ENCODE measurements at regions not wholly inside any gene's neighbourhood (a gene's known extent, or its start where the extent isn't known, plus 50 kb on each side); places are given as distances from the start of the nearest gene placed in this dataset.

- CTCF ChIA-PET: no interaction called here
- no peak for DNase-seq (ENCODE audit: low read depth, low spot score)
Measured at GRCh38 chr5:98999631-99000030, 70.8 kb upstream of the CHD1 start.

DNA sequence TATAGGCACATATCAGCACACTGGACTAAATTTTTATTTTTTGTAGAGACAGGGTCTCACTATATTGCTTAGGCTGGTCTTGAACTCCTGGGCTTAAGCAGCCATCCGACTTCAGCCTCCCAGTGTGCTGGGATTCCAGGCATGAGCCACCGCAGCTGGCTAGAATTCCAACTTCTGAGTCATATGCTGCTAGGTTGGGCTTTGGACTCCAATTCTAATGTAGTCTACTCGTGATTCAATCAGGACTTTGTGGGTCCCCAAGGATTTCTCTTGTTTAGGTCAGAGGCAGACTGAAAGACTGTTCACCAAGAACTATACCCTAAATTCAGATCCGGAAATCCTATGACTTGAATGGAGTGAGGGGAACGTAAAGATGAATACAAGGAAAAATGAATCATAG lies 68.2 kb upstream of the CHD1 start:
- no peak overlapping the region for H3K4me3 ChIP-seq (replicated peaks in 1 of 2; ENCODE audit: low read depth in 1 of 2, low read length in 2 of 2)
- no peaks in the 10 kb centered on the region for H3K9me2 ChIP-seq (ENCODE audit: insufficient read depth)
- no peak overlapping the region for H2AFZ ChIP-seq (ENCODE audit: low read depth, low read length, poor library complexity, severe bottlenecking)
- no TSS peak for BruUV-seq (replicated peaks)
- no peaks in the 10 kb centered on the region for H4K20me1 ChIP-seq (ENCODE audit: insufficient read depth)
- no peaks in the 10 kb centered on the region for H3K27me3 ChIP-seq (ENCODE audit: insufficient read depth, low read length)
- no peak overlapping the region for H3K9ac ChIP-seq (ENCODE audit: low read length)
- ChIA-PET RAD21 (ENCODE audit: low non-redundant PET in 1 of 2, low total read pairs in 2 of 2, uncharacterized antibody in 2 of 2, unreplicated experiment in 2 of 2) (no interaction called here), POLR2A (no interaction called here), CTCF (no interaction called here)
- no peak for ATAC-seq
- no peaks in the 10 kb centered on the region for H3K79me2 ChIP-seq (ENCODE audit: insufficient read depth, low read length)
- H3K4me1 ChIP-seq (ENCODE audit: control insufficient read depth in 1 of 2, insufficient read depth in 2 of 2, low read length in 2 of 2): no peaks in the 10 kb centered on the region
- no peak for DNase-seq (ENCODE audit: low read depth, low spot score)
- H3K4me2 ChIP-seq (ENCODE audit: low read length): no peak overlapping the region
- no peak overlapping the region for H3K27ac ChIP-seq (ENCODE audit: low read depth, low read length)
- no peaks in the 10 kb centered on the region for H3K9me3 ChIP-seq (ENCODE audit: control insufficient read depth in 1 of 2, insufficient read depth in 1 of 2, low read depth in 1 of 2, low read length in 2 of 2)
- intact Hi-C loops (cut with micrococcal nuclease): no loop called here
- H3K36me3 ChIP-seq (ENCODE audit: control insufficient read depth in 1 of 2, insufficient read depth in 2 of 2, low read length in 2 of 2): no peaks in the 10 kb centered on the region
- TF ChIP-seq CEBPB (IDR thresholded peaks at IDR 0.05; ENCODE audit: low read depth): no peak
- TF ChIP-seq, protein P1, sequence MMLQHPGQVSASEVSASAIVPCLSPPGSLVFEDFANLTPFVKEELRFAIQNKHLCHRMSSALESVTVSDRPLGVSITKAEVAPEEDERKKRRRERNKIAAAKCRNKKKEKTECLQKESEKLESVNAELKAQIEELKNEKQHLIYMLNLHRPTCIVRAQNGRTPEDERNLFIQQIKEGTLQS (IDR thresholded peaks at IDR 0.05): no peak
- TF ChIP-seq SIN3A (IDR thresholded peaks at IDR 0.05; ENCODE audit: low read depth): no peak
- TF ChIP-seq JUND (IDR thresholded peaks at IDR 0.05): no peak
- no peak for TF ChIP-seq EGR1 (IDR thresholded peaks at IDR 0.05; ENCODE audit: low read depth)
- TF ChIP-seq ZNF274 (IDR thresholded peaks at IDR 0.05; ENCODE audit: low read depth, low read length): no peak
- TF ChIP-seq TCF7L2 (IDR thresholded peaks at IDR 0.05; ENCODE audit: borderline replicate concordance, extremely low read depth, insufficient read depth, insufficient read length): no peak
- no peak for TF ChIP-seq ZFX (IDR thresholded peaks at IDR 0.05)
- TF ChIP-seq FOSL1 (IDR thresholded peaks at IDR 0.05; ENCODE audit: low read depth): no peak
- TF ChIP-seq POLR2A (IDR thresholded peaks at IDR 0.05; ENCODE audit: borderline replicate concordance, extremely low read depth, insufficient read depth, insufficient read length): no peak
- no peak for TF ChIP-seq CBX3 (IDR thresholded peaks at IDR 0.05; ENCODE audit: low read depth)
- TF ChIP-seq ELF1 (IDR thresholded peaks at IDR 0.05; ENCODE audit: borderline replicate concordance, low read depth): no peak

More at GRCh38 chr5:98999631-99000030, 70.8 kb upstream of the CHD1 start:
- no peak for ATAC-seq
- Histone ChIP-seq H3K4me1 (ENCODE audit: control insufficient read depth in 1 of 2, insufficient read depth in 2 of 2, low read length in 2 of 2) (no peaks in the 10 kb centered on the region), H4K20me1 (ENCODE audit: insufficient read depth) (no peaks in the 10 kb centered on the region; the same call in 1 of the 2 replicates), H3K36me3 (ENCODE audit: control insufficient read depth in 1 of 2, insufficient read depth in 2 of 2, low read length in 2 of 2) (no peaks in the 10 kb centered on the region), H3K4me2 (ENCODE audit: low read length) (no peak overlapping the region), H3K79me2 (ENCODE audit: insufficient read depth, low read length) (no peaks in the 10 kb centered on the region), H3K27ac (ENCODE audit: low read depth, low read length) (no peak overlapping the region), H3K27me3 (ENCODE audit: insufficient read depth, low read length) (no peaks in the 10 kb centered on the region), H3K9me3 (ENCODE audit: control insufficient read depth in 1 of 2, insufficient read depth in 1 of 2, low read depth in 1 of 2, low read length in 2 of 2) (no peaks in the 10 kb centered on the region), H2AFZ (ENCODE audit: low read depth, low read length, poor library complexity, severe bottlenecking) (no peak overlapping the region), H3K9ac (ENCODE audit: low read length) (no peak overlapping the region), H3K9me2 (ENCODE audit: insufficient read depth) (0 out of 2 replicates have a peak, but pooled peaks cover 3% of the 10 kb centered on the region), H3K4me3 (replicated peaks in 1 of 2; ENCODE audit: low read depth in 1 of 2, low read length in 2 of 2) (no peak overlapping the region)
- BruUV-seq (replicated peaks): no TSS peak
- intact Hi-C loops (cut with micrococcal nuclease): no loop called here
- TF ChIP-seq, protein P2, sequence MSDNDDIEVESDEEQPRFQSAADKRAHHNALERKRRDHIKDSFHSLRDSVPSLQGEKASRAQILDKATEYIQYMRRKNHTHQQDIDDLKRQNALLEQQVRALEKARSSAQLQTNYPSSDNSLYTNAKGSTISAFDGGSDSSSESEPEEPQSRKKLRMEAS (IDR thresholded peaks at IDR 0.05): no peak
- no peak for TF ChIP-seq CEBPB (IDR thresholded peaks at IDR 0.05; ENCODE audit: low read depth)
- no peak for TF ChIP-seq POLR2A (IDR thresholded peaks at IDR 0.05; ENCODE audit: borderline replicate concordance, extremely low read depth, insufficient read depth, insufficient read length)
- TF ChIP-seq, protein P3, sequence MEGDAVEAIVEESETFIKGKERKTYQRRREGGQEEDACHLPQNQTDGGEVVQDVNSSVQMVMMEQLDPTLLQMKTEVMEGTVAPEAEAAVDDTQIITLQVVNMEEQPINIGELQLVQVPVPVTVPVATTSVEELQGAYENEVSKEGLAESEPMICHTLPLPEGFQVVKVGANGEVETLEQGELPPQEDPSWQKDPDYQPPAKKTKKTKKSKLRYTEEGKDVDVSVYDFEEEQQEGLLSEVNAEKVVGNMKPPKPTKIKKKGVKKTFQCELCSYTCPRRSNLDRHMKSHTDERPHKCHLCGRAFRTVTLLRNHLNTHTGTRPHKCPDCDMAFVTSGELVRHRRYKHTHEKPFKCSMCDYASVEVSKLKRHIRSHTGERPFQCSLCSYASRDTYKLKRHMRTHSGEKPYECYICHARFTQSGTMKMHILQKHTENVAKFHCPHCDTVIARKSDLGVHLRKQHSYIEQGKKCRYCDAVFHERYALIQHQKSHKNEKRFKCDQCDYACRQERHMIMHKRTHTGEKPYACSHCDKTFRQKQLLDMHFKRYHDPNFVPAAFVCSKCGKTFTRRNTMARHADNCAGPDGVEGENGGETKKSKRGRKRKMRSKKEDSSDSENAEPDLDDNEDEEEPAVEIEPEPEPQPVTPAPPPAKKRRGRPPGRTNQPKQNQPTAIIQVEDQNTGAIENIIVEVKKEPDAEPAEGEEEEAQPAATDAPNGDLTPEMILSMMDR (IDR thresholded peaks at IDR 0.05 in 2 of 3, conservative IDR thresholded peaks at IDR 0.05 in 1 of 3; ENCODE audit: borderline replicate concordance in 1 of 3, insufficient read depth in 1 of 3, low read depth in 2 of 3, low read length in 2 of 3): no peak
- no peak for TF ChIP-seq EZH2phosphoT487 (IDR thresholded peaks at IDR 0.05; ENCODE audit: borderline replicate concordance)
- TF ChIP-seq FOSL1 (IDR thresholded peaks at IDR 0.05; ENCODE audit: low read depth): no peak
- ChIA-PET RAD21 (ENCODE audit: low non-redundant PET in 1 of 2, low total read pairs in 2 of 2, uncharacterized antibody in 2 of 2, unreplicated experiment in 2 of 2) (no interaction called here), POLR2A (no interaction called here)
